ENCODE measurements at regions not wholly inside any gene's neighbourhood (a gene's known extent, or its start where the extent isn't known, plus 50 kb on each side); places are given as distances from the start of the nearest gene placed in this dataset.

GRCh38 chr2:140136861-140137260, 1356.7 kb upstream of the NXPH2 start:
- DNase-seq (no peak), FAIRE-seq (no peak), ATAC-seq (no peak)
- Histone ChIP-seq H3K27ac (no peak overlapping the region), H3K27me3 (no peaks in the 10 kb centered on the region), H3K9me3 (no peaks in the 10 kb centered on the region), H3K36me3 (no peaks in the 10 kb centered on the region), H3K4me3 (no peak overlapping the region), H3K4me1 (no peaks in the 10 kb centered on the region)
- no peak for TF ChIP-seq CTCF (IDR thresholded peaks at IDR 0.05)
- WGBS, 2 donors: 91 to 93% methylated on average over 1 of the region's 1 CpG
- intact Hi-C loops (cut with DNase I): no loop called here

GRCh38 chr2:140136366-140136765, 1356.2 kb upstream of the NXPH2 start:
- H3K27ac ChIP-seq: no peak overlapping the region
- ATAC-seq: no peak
- no peaks in the 10 kb centered on the region for H3K36me3 ChIP-seq
- intact Hi-C loops (cut with DNase I): no loop called here
- no peak for DNase-seq
- H3K4me1 ChIP-seq: no peaks in the 10 kb centered on the region
- no peak for TF ChIP-seq CTCF (IDR thresholded peaks at IDR 0.05)
- no peaks in the 10 kb centered on the region for H3K27me3 ChIP-seq
- H3K4me3 ChIP-seq: no peak overlapping the region
- FAIRE-seq: no peak
- no peaks in the 10 kb centered on the region for H3K9me3 ChIP-seq

- Histone ChIP-seq H3K27me3 (no peaks in the 10 kb centered on the region), H3K27ac (no peak overlapping the region), H3K4me3 (no peak overlapping the region), H3K4me1 (no peaks in the 10 kb centered on the region), H3K36me3 (no peaks in the 10 kb centered on the region), H3K9me3 (no peaks in the 10 kb centered on the region)
- DNase-seq (no peak), ATAC-seq (no peak), FAIRE-seq (no peak)
- 69 to 78% methylated on average over 2 of the region's 2 CpGs for WGBS, 2 donors
- no peak for TF ChIP-seq CTCF (IDR thresholded peaks at IDR 0.05)
- intact Hi-C loops (cut with DNase I): no loop called here
These were observed 1348.7 kb upstream of the NXPH2 start for GRCh38 chr2:140128909-140129308.

GRCh38 chr2:140122001-140122400, 1341.8 kb upstream of the NXPH2 start:
- no peak for FAIRE-seq
- 75 to 85% methylated on average over 5 of the region's 5 CpGs for WGBS, 2 donors
- no peak for TF ChIP-seq CTCF (IDR thresholded peaks at IDR 0.05)

GRCh38 chr2:140117386-140117785, 1337.2 kb upstream of the NXPH2 start:
- FAIRE-seq (no peak), ATAC-seq (no peak), DNase-seq (no peak)
- intact Hi-C loops (cut with DNase I): no loop called here
- Histone ChIP-seq H3K9me3 (no peaks in the 10 kb centered on the region), H3K4me3 (no peak overlapping the region), H3K4me1 (no peaks in the 10 kb centered on the region), H3K36me3 (no peaks in the 10 kb centered on the region), H3K27ac (no peak overlapping the region), H3K27me3 (no peaks in the 10 kb centered on the region)
- WGBS, 2 donors: 8 to 12% methylated on average over 1 of the region's 1 CpG
- TF ChIP-seq CTCF (IDR thresholded peaks at IDR 0.05): no peak

More at GRCh38 chr2:140122001-140122400, 1341.8 kb upstream of the NXPH2 start:
- ATAC-seq: no peak
- Histone ChIP-seq H3K4me3 (no peak overlapping the region), H3K4me1 (no peaks in the 10 kb centered on the region), H3K27ac (no peak overlapping the region), H3K9me3 (no peaks in the 10 kb centered on the region), H3K27me3 (no peaks in the 10 kb centered on the region), H3K36me3 (no peaks in the 10 kb centered on the region)
- no peak for DNase-seq
- intact Hi-C loops (cut with DNase I): no loop called here

Data from pancreas (tissue), 10 donors.